ENCODE measurements at regions not wholly inside any gene's neighbourhood (a gene's known extent, or its start where the extent isn't known, plus 50 kb on each side); places are given as distances from the start of the nearest gene placed in this dataset.
A peak's percentile ranks its signal among the peaks of the same experiment; 100 is the strongest.

- no peak for DNase-seq
Observed at GRCh38 chr13:30359991-30360390, 52.6 kb upstream of the KATNAL1 start.

DNA sequence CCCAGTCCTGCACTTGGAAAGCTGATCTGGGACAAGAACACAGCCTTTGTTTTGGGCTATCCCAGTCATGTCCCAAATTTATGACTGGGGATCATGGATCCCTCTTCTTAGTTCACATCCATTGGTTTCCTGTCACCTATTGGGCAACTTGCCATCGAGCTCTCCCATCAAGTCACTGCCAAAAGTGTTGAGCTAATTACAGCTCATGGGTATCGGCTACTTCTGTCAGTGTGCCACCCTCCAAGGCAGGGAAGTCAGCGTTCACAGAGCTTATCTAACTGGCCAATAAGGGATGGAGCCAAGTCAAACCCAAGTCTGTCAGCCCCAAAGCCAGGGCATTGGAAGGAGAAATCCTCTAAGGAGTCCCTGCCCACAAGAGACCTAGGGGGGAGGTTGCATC is 53.2 kb upstream of the KATNAL1 start:
- DNase-seq, result no peak

DNA sequence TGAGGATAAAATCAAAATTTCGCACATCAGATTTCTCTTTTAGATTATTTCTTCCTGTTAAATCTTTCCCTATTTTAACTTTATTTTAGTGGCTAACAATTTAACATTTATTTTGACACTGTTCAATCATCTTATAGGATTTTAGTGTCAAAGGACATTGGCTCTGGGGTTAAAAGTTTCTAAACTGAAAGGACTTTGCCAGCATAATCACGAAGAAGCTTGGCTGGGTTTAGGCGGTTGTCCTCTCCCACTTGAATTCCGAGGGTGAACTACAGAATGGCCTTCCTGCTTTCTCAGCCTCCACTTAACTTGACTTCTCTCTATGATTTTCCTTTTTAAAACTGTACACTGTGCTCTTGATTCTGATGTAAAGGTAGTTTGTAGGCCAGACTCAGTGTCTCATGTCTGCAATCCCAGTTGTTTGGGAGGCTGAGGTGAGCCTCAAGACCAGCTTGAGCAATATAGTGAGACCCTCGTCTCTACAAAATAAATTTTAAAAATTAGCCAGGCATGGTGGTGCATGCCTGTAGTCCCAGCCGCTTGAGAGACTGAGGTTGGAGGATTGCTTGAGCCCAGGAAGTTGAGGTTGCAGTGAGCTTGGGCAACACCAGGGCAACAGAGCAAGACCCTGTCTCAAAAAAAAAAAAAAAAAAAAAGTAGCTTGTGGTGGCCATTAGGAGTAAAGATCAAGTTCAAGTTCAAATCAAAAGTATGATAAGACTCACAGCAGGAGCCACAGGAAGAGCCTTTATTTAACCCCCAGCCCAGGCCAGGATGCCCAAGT is 54.8 kb upstream of the KATNAL1 start:
- DNase-seq, result no peak

DNA sequence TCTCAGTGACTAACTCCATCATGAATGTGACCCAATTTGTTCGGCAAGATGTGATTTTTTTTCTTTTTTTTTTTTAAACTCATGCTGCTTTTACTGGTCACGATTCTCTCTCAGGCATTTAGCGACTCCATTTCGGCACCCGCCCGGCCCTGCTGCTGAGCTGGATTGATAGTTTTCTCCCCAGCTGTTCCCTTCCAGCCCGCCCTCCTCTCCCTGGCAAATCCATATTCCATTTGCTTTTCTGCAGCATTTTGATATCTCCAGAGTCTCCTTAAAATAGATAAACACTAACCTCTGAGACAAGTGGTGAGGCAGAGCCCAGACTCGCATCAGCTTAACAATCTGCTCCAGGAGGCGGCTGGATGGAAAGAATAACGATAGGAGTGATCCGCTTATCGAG is 55.5 kb upstream of the KATNAL1 start:
- no peak for DNase-seq

GRCh38 chr13:30363725-30364124 is 56.4 kb upstream of the KATNAL1 start:
- no peak for DNase-seq

GRCh38 chr13:30364133-30364532 is 56.8 kb upstream of the KATNAL1 start:
- DNase-seq, result no peak

DNA sequence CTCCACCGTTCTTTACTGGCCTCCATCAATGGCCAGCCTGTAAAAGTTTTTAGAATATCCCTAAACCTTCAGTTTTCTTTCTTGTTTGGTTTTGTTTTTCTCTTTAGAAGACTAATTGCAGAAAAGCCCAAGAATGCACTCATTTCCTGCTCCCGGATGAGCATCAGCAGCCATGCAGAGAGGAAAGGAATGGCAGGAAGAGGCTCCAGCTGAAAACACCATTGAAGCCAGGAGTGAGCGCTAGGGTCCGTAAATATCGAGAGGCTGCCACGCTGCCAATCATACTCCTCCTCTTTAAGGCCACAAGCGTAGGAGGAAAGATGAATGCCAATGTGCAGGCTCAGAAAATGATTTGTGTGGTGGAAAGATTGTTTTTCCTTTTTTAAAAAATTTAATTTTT is 57.4 kb upstream of the UBE2L5 start:
- DNase-seq, result no peak

DNA sequence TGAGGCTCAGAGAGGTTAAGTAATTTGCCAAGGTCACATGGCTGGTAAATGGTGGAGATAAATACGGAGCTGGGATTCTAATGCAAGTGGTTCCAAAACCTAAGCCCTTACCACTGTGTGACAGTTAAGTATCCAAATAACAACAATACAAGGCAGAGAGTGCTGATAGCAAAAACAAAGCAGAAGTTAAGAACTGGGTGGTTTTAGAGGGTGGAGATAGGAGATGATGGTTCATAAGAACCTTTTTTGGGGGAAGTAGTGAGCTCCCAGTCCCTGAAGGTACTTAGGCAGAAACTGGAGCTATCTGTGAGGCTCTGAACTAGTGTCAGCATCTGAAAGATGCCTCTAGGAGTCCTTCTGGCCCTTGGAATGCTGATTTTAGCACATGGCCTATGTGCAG is 56.2 kb upstream of the UBE2L5 start:
- DNase-seq, result no peak

DNA sequence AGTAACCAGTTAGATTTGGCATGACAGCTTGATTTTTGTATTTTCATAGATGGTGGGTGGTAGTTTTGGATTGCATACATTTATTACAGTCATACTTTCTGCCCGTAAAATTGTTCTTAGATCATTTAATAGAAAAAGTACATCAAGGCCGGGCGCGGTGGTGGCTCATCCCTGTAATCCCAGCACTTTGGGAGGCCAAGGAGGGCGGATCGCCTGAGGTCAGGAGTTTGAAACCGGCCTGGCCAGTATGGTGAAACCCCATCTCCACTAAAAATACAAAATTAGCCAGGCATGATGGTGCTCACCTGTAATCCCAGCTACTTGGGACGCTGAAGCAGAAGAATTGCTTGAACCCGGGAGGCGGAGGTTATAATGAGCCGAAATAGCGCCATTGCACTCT is 55.0 kb upstream of the UBE2L5 start:
- DNase-seq, result no peak

- no peak for DNase-seq
Observed at GRCh38 chr13:30370146-30370545, 52.1 kb upstream of the UBE2L5 start.

GRCh38 chr13:30370916-30371521 is 51.3 kb upstream of the UBE2L5 start:
- DNase-seq, result no peak

DNA sequence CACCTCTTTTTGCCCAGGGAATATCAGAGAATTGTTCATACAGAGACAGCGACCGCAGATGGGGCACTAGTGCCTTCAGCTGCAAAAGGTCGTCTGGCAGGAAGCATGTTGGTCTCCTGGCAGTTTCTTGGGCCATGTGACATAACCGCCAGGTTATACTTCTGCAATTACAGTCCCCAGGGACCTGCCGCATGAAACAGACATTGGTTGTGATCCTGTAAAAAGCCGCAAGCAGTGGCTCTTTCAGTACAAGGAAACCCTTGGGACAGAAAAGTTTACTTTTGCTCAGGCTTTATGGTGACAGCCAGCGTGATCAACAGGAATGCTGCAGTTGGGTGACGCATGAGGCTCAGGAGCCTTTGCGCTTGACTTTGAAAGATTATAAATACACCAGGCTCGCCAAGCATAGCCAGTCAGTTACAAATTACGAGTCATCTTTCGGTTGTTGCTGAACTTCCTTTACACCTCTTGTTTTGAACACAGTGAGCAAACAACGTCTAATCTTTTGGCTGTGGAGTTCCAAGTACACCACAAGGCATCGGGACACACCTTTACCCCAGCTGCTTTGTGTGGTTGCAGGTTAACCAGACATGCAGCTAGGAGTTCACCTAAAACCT is 50.5 kb upstream of the UBE2L5 start:
- peak; percentile 47 for DNase-seq
